NCI-H1930 (cell line): ENCODE measurements at regions not wholly inside any gene's neighbourhood (a gene's known extent, or its start where the extent isn't known, plus 50 kb on each side); places are given as distances from the start of the nearest gene placed in this dataset.
"Not testable (repeated sequence)": the region's sequence is repeated elsewhere in the genome, so short reads cannot be mapped to it uniquely, and the experiment has no call there.

Source experiments
- DNase-seq, 2 experiments: peaks; one replicate each; lab custom pipeline; 2025; lab: John Stamatoyannopoulos, UW

- no peak for DNase-seq
These were observed 141.0 kb upstream of the MYT1L start for GRCh38 chr2:2472044-2472443.

- DNase-seq: no peak
These were observed 135.5 kb upstream of the MYT1L start for GRCh38 chr2:2466534-2466933.

- peak; percentile 4 to 32 for DNase-seq
These were observed 133.6 kb upstream of the MYT1L start for GRCh38 chr2:2464643-2465042.

GRCh38 chr2:2464094-2464493, 133.0 kb upstream of the MYT1L start:
- peak; percentile 29 to 45 for DNase-seq

- DNase-seq: no peak
These were observed 125.6 kb upstream of the MYT1L start for GRCh38 chr2:2456721-2457120.

GRCh38 chr2:2455151-2455550, 124.1 kb upstream of the MYT1L start:
- no peak for DNase-seq

- no peak for DNase-seq
These were observed 121.9 kb upstream of the MYT1L start for GRCh38 chr2:2452961-2453360.

- DNase-seq: not testable (repeated sequence)
These were observed 120.2 kb upstream of the MYT1L start for GRCh38 chr2:2451275-2451674.

- no peak for DNase-seq
These were observed 117.1 kb upstream of the MYT1L start for GRCh38 chr2:2448178-2448577.

GRCh38 chr2:2422621-2423020, 91.5 kb upstream of the MYT1L start:
- no peak for DNase-seq

- no peak for DNase-seq
These were observed 82.5 kb upstream of the MYT1L start for GRCh38 chr2:2413525-2413924.

GRCh38 chr2:2410987-2411386, 79.9 kb upstream of the MYT1L start:
- DNase-seq: no peak

GRCh38 chr2:2409481-2409880, 78.4 kb upstream of the MYT1L start:
- DNase-seq: no peak

- DNase-seq: no peak
These were observed 74.7 kb upstream of the MYT1L start for GRCh38 chr2:2405780-2406179.

- DNase-seq: no peak
These were observed 69.4 kb upstream of the MYT1L start for GRCh38 chr2:2400286-2401038.

GRCh38 chr2:2399396-2399795, 68.3 kb upstream of the MYT1L start:
- DNase-seq: no peak

GRCh38 chr2:2392332-2392731, 61.3 kb upstream of the MYT1L start:
- no peak for DNase-seq

- no peak for DNase-seq
These were observed 58.1 kb upstream of the MYT1L start for GRCh38 chr2:2389215-2389614.
